ENCODE measurements at regions not wholly inside any gene's neighbourhood (a gene's known extent, or its start where the extent isn't known, plus 50 kb on each side); places are given as distances from the start of the nearest gene placed in this dataset.

DNA sequence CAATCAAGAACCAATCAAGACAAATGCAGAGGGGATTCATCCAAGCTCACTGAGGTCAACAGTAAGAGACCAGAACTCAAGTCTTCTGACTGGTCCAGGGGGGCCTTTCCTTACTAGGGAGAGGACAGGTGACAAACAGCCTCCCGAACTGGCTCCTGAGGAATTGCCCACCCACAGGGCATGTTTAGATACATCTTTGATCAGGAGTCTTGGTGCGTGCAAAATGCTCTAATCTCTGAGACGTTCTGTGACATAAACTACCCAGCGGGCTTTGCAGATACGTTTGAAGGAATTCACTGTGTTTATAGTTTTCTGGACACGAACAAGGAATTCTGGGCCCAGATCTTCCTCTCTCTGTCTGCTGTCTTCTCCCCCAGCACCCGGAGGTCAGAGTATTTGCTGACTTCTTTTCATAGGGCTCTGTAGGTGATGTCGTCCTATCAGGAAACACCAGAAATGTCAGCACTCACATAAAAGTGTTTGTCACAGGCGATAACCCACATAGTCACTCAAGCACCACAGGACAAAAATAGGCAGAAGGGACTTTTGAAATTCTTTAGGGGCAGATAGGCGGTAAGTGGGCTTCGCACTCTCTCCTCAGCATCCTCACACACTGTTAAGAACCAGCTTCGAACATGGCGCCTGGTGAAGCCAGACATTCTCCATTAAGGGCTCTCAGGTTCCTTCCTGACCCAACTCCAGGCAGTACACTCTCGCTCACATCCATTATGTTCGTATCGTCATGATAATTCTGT lies 349.0 kb downstream of the CYRIA start:
- no peak for ATAC-seq
- TF ChIP-seq, protein P1, sequence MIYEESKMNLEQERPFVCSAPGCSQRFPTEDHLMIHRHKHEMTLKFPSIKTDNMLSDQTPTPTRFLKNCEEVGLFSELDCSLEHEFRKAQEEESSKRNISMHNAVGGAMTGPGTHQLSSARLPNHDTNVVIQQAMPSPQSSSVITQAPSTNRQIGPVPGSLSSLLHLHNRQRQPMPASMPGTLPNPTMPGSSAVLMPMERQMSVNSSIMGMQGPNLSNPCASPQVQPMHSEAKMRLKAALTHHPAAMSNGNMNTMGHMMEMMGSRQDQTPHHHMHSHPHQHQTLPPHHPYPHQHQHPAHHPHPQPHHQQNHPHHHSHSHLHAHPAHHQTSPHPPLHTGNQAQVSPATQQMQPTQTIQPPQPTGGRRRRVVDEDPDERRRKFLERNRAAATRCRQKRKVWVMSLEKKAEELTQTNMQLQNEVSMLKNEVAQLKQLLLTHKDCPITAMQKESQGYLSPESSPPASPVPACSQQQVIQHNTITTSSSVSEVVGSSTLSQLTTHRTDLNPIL (CRISPR knock-in tag; IDR thresholded peaks at IDR 0.05; ENCODE audit: low read depth) = no peak
- TF ChIP-seq ARNTL (CRISPR knock-in tag; IDR thresholded peaks at IDR 0.05; ENCODE audit: borderline replicate concordance, low read depth) (no peak), OSR1 (CRISPR knock-in tag; IDR thresholded peaks at IDR 0.05) (no peak), RARB (CRISPR knock-in tag; IDR thresholded peaks at IDR 0.05) (no peak), PPARA (CRISPR knock-in tag; IDR thresholded peaks at IDR 0.05; ENCODE audit: borderline replicate concordance) (no peak), SNAI2 (CRISPR knock-in tag; IDR thresholded peaks at IDR 0.05) (no peak), ZC3H10 (CRISPR knock-in tag; IDR thresholded peaks at IDR 0.05) (no peak), ZNF8 (CRISPR knock-in tag; IDR thresholded peaks at IDR 0.05) (no peak), ZNF70 (CRISPR knock-in tag; IDR thresholded peaks at IDR 0.05) (no peak), CSDC2 (CRISPR knock-in tag; IDR thresholded peaks at IDR 0.05) (no peak), TCF4 (CRISPR knock-in tag; IDR thresholded peaks at IDR 0.05; ENCODE audit: borderline replicate concordance) (no peak)
- TF ChIP-seq, protein P2, sequence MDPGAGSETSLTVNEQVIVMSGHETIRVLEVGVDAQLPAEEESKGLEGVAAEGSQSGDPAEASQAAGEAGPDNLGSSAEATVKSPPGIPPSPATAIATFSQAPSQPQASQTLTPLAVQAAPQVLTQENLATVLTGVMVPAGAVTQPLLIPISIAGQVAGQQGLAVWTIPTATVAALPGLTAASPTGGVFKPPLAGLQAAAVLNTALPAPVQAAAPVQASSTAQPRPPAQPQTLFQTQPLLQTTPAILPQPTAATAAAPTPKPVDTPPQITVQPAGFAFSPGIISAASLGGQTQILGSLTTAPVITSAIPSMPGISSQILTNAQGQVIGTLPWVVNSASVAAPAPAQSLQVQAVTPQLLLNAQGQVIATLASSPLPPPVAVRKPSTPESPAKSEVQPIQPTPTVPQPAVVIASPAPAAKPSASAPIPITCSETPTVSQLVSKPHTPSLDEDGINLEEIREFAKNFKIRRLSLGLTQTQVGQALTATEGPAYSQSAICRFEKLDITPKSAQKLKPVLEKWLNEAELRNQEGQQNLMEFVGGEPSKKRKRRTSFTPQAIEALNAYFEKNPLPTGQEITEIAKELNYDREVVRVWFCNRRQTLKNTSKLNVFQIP (CRISPR knock-in tag; IDR thresholded peaks at IDR 0.05; ENCODE audit: borderline replicate concordance, low read depth) = no peak
- TF ChIP-seq, protein P3, sequence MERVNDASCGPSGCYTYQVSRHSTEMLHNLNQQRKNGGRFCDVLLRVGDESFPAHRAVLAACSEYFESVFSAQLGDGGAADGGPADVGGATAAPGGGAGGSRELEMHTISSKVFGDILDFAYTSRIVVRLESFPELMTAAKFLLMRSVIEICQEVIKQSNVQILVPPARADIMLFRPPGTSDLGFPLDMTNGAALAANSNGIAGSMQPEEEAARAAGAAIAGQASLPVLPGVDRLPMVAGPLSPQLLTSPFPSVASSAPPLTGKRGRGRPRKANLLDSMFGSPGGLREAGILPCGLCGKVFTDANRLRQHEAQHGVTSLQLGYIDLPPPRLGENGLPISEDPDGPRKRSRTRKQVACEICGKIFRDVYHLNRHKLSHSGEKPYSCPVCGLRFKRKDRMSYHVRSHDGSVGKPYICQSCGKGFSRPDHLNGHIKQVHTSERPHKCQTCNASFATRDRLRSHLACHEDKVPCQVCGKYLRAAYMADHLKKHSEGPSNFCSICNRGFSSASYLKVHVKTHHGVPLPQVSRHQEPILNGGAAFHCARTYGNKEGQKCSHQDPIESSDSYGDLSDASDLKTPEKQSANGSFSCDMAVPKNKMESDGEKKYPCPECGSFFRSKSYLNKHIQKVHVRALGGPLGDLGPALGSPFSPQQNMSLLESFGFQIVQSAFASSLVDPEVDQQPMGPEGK (CRISPR knock-in tag; IDR thresholded peaks at IDR 0.05; ENCODE audit: borderline replicate concordance) = no peak

DNA sequence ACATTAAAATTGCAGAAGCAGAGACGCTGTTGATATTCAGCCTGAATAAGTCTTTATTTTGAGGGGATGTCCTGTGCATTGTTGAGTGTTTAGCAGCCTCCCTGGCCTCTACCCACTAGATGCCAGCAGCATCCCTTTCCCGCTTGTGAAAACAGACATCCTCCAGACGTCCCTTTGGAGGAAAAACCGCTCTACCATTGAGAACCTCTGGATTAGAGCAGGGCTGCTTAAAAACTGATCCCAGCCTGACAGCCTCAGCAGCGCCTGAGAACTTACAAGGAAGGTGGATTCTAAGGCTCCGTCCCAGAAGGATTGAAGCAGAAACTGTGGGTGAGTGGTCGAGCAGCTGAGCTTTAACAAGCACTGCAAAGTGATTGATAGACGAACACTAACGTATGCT lies 349.7 kb downstream of the CYRIA start:
- ATAC-seq = no peak
- TF ChIP-seq ZNF565 (CRISPR knock-in tag; conservative IDR thresholded peaks at IDR 0.05; ENCODE audit: low read depth) (no peak), TCF4 (CRISPR knock-in tag; IDR thresholded peaks at IDR 0.05; ENCODE audit: borderline replicate concordance) (no peak), OSR1 (CRISPR knock-in tag; IDR thresholded peaks at IDR 0.05) (no peak), ZNF8 (CRISPR knock-in tag; IDR thresholded peaks at IDR 0.05) (no peak), ISL1 (CRISPR knock-in tag; IDR thresholded peaks at IDR 0.05) (no peak), RARB (CRISPR knock-in tag; IDR thresholded peaks at IDR 0.05) (no peak), TOX (CRISPR knock-in tag; IDR thresholded peaks at IDR 0.05; ENCODE audit: borderline replicate concordance) (no peak), BACH2 (CRISPR knock-in tag; IDR thresholded peaks at IDR 0.05; ENCODE audit: borderline replicate concordance) (no peak)
- TF ChIP-seq, protein P1 (CRISPR knock-in tag; IDR thresholded peaks at IDR 0.05; ENCODE audit: low read depth) = no peak
- TF ChIP-seq, protein P2 (CRISPR knock-in tag; IDR thresholded peaks at IDR 0.05; ENCODE audit: borderline replicate concordance, low read depth) = no peak
- TF ChIP-seq, protein P4, sequence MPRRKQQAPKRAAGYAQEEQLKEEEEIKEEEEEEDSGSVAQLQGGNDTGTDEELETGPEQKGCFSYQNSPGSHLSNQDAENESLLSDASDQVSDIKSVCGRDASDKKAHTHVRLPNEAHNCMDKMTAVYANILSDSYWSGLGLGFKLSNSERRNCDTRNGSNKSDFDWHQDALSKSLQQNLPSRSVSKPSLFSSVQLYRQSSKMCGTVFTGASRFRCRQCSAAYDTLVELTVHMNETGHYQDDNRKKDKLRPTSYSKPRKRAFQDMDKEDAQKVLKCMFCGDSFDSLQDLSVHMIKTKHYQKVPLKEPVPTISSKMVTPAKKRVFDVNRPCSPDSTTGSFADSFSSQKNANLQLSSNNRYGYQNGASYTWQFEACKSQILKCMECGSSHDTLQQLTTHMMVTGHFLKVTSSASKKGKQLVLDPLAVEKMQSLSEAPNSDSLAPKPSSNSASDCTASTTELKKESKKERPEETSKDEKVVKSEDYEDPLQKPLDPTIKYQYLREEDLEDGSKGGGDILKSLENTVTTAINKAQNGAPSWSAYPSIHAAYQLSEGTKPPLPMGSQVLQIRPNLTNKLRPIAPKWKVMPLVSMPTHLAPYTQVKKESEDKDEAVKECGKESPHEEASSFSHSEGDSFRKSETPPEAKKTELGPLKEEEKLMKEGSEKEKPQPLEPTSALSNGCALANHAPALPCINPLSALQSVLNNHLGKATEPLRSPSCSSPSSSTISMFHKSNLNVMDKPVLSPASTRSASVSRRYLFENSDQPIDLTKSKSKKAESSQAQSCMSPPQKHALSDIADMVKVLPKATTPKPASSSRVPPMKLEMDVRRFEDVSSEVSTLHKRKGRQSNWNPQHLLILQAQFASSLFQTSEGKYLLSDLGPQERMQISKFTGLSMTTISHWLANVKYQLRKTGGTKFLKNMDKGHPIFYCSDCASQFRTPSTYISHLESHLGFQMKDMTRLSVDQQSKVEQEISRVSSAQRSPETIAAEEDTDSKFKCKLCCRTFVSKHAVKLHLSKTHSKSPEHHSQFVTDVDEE (CRISPR knock-in tag; IDR thresholded peaks at IDR 0.05) = no peak
